Urinary bladder (tissue), 3 donors: ENCODE measurements at regions not wholly inside any gene's neighbourhood (a gene's known extent, or its start where the extent isn't known, plus 50 kb on each side); places are given as distances from the start of the nearest gene placed in this dataset.

Experiments used
- DNase-seq: peaks from one replicate; pipeline ENCODE4 v3.0.0-alpha.2; 2015; ENCODE audit errors: extremely low spot score
- H3K27ac ChIP-seq: one replicate; pipeline ENCODE4 v1.5.1; 2013; ENCODE audit warnings: low read depth, mild to moderate bottlenecking, moderate library complexity
- H3K36me3 ChIP-seq: one replicate; pipeline ENCODE4 v1.6.1; 2013; ENCODE audit warnings: mild to moderate bottlenecking, moderate library complexity; ENCODE audit not compliant: insufficient read depth
- H3K4me1 ChIP-seq: one replicate; pipeline ENCODE4 v1.6.1; 2013; ENCODE audit warnings: mild to moderate bottlenecking, moderate library complexity; ENCODE audit not compliant: insufficient read depth
- H3K4me3 ChIP-seq: one replicate; pipeline ENCODE4 v1.5.1; 2013; ENCODE audit warnings: low read depth, low read length
- WGBS: extraction: QIAGEN DNeasy Blood & Tissue Kit; methylation state at CpG from one replicate; pipeline ENCODE4 v1.1.7; 2013; 5-methylcytosine and 5-hydroxymethylcytosine counted together
- donor health status: healthy with polysubstance abuse.
- donor health status: healthy.

DNA sequence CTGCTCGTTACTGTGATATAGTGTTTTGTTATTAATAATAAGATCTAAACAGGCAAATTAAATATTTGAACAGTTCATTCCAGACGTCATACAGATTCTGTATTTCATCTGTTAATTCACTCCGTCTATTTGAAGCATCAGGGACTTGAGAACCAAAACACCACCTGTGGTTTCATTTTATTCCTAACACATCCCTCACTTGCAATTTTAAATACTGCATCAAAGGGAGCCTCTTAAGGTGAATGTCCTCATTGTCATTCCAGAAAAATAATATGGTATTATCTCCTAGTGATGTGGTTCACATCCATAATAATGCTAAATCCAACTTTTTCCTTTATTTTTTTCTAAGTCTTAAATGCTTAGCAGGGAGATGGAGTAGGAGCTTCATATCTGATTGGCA, 1390.9 kb upstream of the CADM2 start:
- no peaks in the 10 kb centered on the region for H3K4me1 ChIP-seq
- no peak overlapping the region for H3K27ac ChIP-seq
- 11% methylated on average over 3 of the region's 3 CpGs for WGBS
- DNase-seq = no peak
- no peaks in the 10 kb centered on the region for H3K36me3 ChIP-seq
- no peak overlapping the region for H3K4me3 ChIP-seq

DNA sequence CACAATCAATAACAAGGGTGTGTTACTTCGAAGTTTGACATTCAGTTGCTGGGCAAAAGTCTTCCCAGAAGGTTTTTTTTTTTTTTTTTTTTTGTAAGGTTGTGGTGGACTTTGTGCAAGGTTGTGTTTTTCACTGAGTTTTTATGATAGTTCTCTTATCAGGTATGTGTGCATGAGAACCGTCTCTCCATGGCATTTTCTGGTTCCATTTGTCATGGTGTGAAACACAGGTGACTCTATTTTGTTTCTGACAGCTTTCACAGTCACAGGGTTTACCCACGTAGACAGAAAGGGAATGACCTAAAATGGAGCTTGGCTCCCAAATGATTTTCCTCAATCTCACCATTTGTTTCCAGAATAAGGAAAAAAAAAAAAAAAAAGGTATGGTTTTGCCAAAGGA, 1377.2 kb upstream of the CADM2 start:
- H3K4me1 ChIP-seq = no peaks in the 10 kb centered on the region
- WGBS = 72% methylated on average over 3 of the region's 3 CpGs
- no peak overlapping the region for H3K27ac ChIP-seq
- no peak for DNase-seq
- no peak overlapping the region for H3K4me3 ChIP-seq
- no peaks in the 10 kb centered on the region for H3K36me3 ChIP-seq

DNA sequence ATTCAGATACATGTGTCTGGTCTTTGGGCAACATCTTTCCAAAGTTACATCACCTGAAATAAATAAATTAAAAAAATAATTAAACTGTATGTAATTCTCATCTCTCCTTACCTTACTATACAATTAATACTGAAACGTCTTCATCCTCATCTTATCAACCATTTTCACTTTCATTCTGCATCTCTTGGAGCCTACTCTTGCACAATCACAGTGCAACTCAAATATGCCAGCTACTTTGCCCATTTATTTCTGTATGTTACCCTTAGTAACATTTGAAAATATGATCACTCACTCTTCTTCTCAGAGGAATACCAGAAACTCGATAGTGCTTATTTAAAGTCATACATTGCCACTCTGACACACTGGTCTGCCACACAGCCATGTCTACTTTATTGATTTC, 1357.1 kb upstream of the CADM2 start:
- 64% methylated on average over 2 of the region's 2 CpGs for WGBS
- Histone ChIP-seq H3K27ac (no peak overlapping the region), H3K4me3 (no peak overlapping the region), H3K4me1 (no peaks in the 10 kb centered on the region), H3K36me3 (no peaks in the 10 kb centered on the region)
- DNase-seq = no peak

DNA sequence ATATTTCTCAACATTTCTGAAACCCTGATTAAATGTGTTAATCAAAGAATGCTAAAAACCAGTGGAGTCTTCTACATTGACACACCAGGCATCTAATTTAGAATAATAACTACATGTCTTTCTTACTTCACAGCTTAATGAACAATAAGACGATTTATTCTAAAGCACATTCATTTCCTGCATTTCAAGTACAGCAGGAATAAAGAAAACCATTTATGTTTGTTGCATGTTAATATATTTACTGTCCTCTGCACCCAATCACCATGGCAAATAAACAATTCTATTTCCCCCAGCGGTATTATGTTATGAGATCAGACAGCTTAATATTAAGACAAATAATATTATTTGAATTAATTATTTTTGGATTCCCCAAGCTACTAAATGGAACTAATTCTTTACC, 1336.3 kb upstream of the CADM2 start:
- Histone ChIP-seq H3K4me1 (no peaks in the 10 kb centered on the region), H3K36me3 (no peaks in the 10 kb centered on the region), H3K27ac (no peak overlapping the region), H3K4me3 (no peak overlapping the region)
- no peak for DNase-seq
- WGBS = 61% methylated on average over 2 of the region's 2 CpGs

DNA sequence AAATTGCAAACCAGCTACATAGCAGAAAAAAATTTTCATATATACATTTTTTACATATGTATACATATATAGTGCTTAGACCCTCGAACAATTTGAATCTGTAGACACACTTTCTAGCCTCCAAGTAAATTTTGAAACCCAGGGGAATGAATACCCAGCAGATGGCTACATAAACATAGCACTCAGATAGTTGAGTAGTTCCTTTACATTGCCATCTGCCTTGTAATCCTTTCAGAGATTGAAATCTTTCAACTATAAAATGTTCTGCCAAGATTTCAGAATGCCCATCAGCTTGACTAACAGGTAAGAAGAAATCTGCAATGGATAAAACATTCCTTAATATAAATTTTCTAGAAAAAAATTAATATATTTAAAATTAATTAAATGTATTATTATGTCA, 1333.5 kb upstream of the CADM2 start:
- H3K4me1 ChIP-seq = no peaks in the 10 kb centered on the region
- no peak overlapping the region for H3K4me3 ChIP-seq
- H3K36me3 ChIP-seq = no peaks in the 10 kb centered on the region
- no peak overlapping the region for H3K27ac ChIP-seq
- DNase-seq = no peak
- 51% methylated on average over 1 of the region's 1 CpG for WGBS

DNA sequence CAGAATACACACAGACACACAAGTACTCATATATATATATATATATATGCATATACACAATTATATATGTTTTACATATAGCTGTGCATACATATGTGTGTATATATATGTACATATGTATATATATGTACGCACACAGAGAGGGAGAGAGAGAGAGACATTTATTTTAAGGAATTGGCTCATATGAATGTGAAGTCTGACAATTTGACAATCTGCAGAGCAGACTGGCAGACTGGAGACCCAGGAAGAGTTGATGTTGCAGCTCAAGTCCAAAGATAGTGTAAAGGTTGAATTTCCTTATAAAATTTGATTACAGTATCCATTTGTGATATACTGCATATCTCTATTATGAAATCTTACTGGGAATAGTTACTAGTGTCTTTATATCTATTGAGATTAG, 1330.3 kb upstream of the CADM2 start:
- Histone ChIP-seq H3K4me3 (no peak overlapping the region), H3K4me1 (no peaks in the 10 kb centered on the region), H3K27ac (no peak overlapping the region), H3K36me3 (no peaks in the 10 kb centered on the region)
- no peak for DNase-seq
- WGBS = 73% methylated on average over 1 of the region's 1 CpG

DNA sequence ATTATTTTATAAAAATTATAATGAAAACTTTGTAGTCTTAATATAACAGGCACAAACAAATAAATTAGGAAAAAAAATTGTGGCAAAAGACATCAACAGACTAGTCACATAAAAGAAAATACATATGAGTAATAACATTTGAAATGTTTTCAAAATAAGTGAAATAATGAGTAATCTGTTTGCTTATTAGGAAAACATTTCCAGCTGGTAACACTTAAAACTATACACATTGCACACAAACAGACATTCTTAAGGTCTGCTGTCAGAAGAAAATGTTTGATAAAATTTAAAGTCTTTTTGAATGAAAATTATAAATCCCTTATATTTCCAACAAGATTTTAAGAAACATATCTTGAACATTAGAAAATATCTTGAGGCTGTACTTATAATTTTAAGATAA, 1326.3 kb upstream of the CADM2 start:
- Histone ChIP-seq H3K27ac (no peak overlapping the region), H3K4me3 (no peak overlapping the region), H3K36me3 (no peaks in the 10 kb centered on the region), H3K4me1 (no peaks in the 10 kb centered on the region)
- no peak for DNase-seq

DNA sequence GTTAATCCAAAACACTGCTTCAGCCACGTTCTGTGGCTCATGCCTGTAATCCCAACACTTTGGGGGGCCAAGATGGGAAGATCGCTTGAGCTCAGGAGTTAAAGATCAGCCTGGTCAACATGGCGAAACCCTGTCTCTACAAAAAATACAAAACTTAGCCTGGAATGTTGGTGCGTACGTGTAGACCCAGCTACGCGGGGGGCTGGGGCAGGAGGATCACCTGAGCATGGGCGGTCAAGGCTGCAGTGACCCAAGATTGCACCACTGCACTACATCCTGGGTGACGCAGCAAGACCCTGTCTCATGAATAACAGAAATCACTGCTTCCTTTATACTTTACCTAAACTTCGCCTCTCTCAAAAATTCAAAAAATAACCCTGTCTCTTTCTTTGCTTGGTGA, 1325.0 kb upstream of the CADM2 start:
- Histone ChIP-seq H3K4me3 (no peak overlapping the region), H3K27ac (no peak overlapping the region), H3K4me1 (no peaks in the 10 kb centered on the region), H3K36me3 (no peaks in the 10 kb centered on the region)
- 84% methylated on average over 10 of the region's 10 CpGs for WGBS
- no peak for DNase-seq

DNA sequence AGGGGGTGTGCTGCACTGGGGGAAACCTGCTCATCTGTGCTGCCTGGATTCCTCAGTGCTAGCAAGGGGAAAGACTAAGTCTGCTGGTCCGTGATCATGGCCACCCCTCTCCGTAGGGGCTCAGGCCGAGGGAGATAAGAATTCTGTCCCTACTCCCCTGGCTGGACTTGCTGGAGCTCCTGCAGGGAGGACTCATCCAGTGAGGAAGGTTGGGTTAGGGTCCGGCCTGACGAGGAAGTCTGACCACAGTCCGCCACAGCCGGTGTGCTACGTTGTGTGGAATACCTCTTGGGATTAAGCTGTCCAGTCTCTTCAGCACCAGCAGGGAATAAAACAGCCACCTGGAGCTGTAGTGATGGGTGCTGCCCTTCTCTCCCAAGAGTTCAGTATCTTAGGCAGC, 1309.1 kb upstream of the CADM2 start:
- no peak overlapping the region for H3K4me3 ChIP-seq
- no peak for DNase-seq
- no peaks in the 10 kb centered on the region for H3K36me3 ChIP-seq
- H3K27ac ChIP-seq = no peak overlapping the region
- H3K4me1 ChIP-seq = no peaks in the 10 kb centered on the region
- 84% methylated on average over 8 of the region's 8 CpGs for WGBS

DNA sequence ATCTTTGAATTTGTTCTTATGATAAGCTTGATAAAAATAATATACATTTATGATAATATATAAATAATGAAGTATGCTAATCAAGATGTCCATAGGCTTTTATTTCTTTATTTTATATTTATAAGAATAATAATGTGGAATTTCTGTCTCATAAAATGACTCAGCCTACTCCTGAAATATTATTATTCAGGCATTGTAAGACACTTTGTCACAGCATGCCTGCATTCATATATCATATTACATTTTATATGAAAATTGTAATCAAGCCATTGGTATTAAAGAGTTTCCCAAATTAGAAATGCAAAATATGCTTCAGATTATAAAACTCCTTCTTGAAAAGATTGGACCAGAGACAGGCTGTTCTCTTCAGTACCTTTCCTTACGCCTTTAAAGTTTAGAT, 1303.7 kb upstream of the CADM2 start:
- no peaks in the 10 kb centered on the region for H3K36me3 ChIP-seq
- WGBS = 74% methylated on average over 1 of the region's 1 CpG
- no peaks in the 10 kb centered on the region for H3K4me1 ChIP-seq
- H3K4me3 ChIP-seq = no peak overlapping the region
- no peak for DNase-seq
- H3K27ac ChIP-seq = no peak overlapping the region

DNA sequence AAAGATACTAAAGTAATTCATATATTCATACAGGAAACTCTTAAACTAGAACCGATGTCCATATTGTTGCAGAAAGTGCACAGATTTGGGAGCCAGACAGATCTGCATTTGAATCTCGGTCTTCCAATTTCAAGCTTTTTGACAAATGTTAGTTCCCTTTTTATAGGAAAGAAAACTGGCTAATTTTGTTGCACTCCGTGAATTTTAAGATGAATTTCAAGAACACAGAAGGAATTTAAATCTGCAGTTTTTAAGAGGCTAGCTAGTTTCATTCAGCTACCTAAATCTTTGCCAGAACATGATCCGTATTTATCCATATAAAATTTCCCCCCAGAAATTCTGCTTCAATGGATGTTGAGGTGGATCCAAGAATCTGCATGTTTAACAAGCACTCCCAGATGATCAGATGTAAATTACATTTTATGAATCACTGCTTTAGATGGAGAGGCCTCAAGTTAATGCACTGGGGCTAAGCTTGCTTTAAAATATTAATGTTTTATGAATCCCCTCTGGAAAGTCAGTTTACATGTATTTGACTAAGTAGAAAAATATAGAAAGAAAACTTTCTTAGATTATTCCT, 1296.3 kb upstream of the CADM2 start:
- no peak for DNase-seq
- WGBS = 43% methylated on average over 4 of the region's 4 CpGs
- Histone ChIP-seq H3K4me1 (no peaks in the 10 kb centered on the region), H3K27ac (no peak overlapping the region), H3K36me3 (no peaks in the 10 kb centered on the region), H3K4me3 (no peak overlapping the region)

DNA sequence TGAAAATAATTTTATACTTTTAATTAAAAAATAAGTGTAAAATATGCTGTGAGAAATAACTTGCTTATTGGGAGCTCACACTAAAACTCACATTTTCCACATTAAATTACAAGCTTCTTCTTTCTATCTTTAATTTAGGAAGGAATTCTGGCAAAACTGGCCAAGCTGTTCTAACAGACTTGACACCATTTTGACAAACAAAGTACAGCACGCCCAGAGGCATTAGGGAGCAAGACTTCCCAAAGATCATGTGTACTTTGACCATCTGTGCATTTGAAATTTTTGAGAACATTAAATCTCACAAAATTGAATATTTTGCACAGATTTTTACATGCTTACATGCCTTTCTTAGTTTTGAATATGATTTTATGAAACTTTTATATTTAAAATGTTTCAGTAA, 1288.4 kb upstream of the CADM2 start:
- 91% methylated on average over 1 of the region's 1 CpG for WGBS
- Histone ChIP-seq H3K36me3 (no peaks in the 10 kb centered on the region), H3K4me3 (no peak overlapping the region), H3K4me1 (no peaks in the 10 kb centered on the region), H3K27ac (no peak overlapping the region)
- no peak for DNase-seq

DNA sequence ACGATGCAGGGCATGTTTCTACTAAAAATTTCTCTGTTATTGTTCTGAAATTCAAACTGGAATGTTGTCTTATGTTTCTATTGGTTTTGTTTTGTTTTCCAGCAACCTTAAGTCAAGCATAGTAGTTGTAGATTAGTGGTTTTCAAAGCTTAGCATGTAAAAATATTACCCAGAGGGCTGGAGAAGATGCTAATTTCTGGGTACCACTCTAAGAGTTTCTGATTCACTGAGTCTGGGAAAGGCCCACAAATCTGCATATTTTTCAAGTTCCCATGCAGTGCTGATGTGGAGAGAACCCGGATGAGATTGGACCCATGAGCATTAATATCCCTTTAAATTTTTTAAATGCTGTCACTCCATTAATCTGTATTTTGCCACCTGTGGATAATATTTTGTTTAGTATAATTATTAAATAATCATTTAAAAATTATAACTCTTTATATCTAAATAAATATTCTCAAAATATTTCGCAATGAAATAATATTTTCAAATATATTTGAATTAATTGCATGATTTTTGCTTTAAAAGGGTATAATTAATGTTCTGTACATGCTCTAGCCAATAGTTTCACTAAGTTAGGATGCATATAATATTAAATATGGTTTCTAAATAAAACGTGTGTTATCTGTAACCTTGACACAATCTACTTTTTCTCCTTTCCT, 1274.7 kb upstream of the CADM2 start:
- H3K4me1 ChIP-seq = no peaks in the 10 kb centered on the region
- no peak for DNase-seq
- H3K27ac ChIP-seq = no peak overlapping the region
- WGBS = 57% methylated on average over 4 of the region's 4 CpGs
- H3K36me3 ChIP-seq = no peaks in the 10 kb centered on the region
- no peak overlapping the region for H3K4me3 ChIP-seq

DNA sequence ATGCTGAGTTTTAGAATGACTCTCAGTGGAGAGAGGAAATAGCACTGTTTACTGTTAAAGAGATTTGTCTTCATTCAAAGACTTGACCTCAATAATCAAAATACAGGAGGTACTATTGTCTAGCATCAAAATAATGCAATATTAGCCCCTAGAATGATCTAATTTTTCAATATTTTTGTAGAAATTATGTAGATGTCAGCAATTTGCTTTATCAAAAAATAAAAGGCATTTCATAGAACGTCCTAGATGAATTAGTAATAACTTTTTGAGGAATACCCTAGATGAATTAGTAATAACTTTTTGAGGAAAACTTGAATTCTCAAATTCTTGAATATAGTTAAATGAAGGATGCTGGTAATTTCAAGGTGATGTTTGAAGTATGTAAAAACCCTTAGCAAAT, 1252.1 kb upstream of the CADM2 start:
- no peak for DNase-seq
- no peak overlapping the region for H3K27ac ChIP-seq
- WGBS = 40% methylated on average over 1 of the region's 1 CpG
- H3K4me1 ChIP-seq = no peaks in the 10 kb centered on the region
- H3K36me3 ChIP-seq = no peaks in the 10 kb centered on the region
- no peak overlapping the region for H3K4me3 ChIP-seq

DNA sequence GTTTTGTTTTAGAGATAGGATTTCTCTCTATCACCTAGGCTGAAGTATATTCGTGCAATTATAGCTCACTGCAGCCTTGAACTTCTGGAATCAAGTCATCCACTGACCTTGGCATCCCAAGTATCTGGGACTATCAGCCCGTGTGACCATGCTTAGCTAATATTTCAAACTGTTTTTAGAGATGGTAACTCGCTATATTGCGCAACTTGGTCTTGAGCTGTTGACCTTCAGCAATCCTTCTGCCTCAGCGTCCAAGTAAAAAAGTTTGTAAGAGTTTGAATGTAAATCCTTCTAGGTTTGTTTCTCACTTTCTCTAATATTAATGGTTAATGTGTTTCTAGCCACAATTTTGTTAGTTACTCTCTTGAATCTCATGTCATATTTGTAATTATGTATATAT, 1243.5 kb upstream of the CADM2 start:
- H3K27ac ChIP-seq = no peak overlapping the region
- H3K36me3 ChIP-seq = no peaks in the 10 kb centered on the region
- DNase-seq = no peak
- WGBS = 67% methylated on average over 5 of the region's 5 CpGs
- no peaks in the 10 kb centered on the region for H3K4me1 ChIP-seq
- H3K4me3 ChIP-seq = no peak overlapping the region
